KMS-11 (cell line): ENCODE measurements at regions not wholly inside any gene's neighbourhood (a gene's known extent, or its start where the extent isn't known, plus 50 kb on each side); places are given as distances from the start of the nearest gene placed in this dataset.

Experiments used
- H2AFZ ChIP-seq: fragments of 200-600 bp; sonication (generic); 2 replicates; pipeline ENCODE4 v1.6.1; 2016; ENCODE audit warnings: antibody characterized with exemption, mixed run types, low read depth
- H3K27ac ChIP-seq: fragments of 200-600 bp; sonication (generic); 2 replicates; pipeline ENCODE4 v1.6.1; 2016; ENCODE audit warnings: mild to moderate bottlenecking, mixed run types
- H3K27me3 ChIP-seq: fragments of 200-600 bp; sonication (generic); 2 replicates; pipeline ENCODE4 v1.6.1; 2017; ENCODE audit warnings: mild to moderate bottlenecking, low read depth, mixed run types, moderate library complexity; ENCODE audit not compliant: insufficient read depth
- H3K36me3 ChIP-seq: fragments of 200-600 bp; sonication (generic); 2 replicates; pipeline ENCODE4 v1.6.1; 2017; ENCODE audit warnings: mild to moderate bottlenecking, mixed run types; ENCODE audit not compliant: insufficient read depth
- H3K4me1 ChIP-seq: fragments of 200-600 bp; sonication (generic); 2 replicates; pipeline ENCODE4 v1.6.1; 2016; ENCODE audit warnings: mild to moderate bottlenecking, low read depth, mixed run types; ENCODE audit not compliant: poor library complexity, severe bottlenecking
- H3K4me2 ChIP-seq: fragments of 200-600 bp; sonication (generic); 2 replicates; pipeline ENCODE4 v1.7.0; 2016; ENCODE audit warnings: mild to moderate bottlenecking, mixed run types
- H3K4me3 ChIP-seq: fragments of 200-600 bp; sonication (generic); IDR thresholded peaks from 2 replicates; pipeline ENCODE4 v1.6.1; 2017; ENCODE audit warnings: low read depth, low read length, mixed read lengths; ENCODE audit not compliant: insufficient read depth
- H3K79me2 ChIP-seq: fragments of 200-600 bp; sonication (generic); 2 replicates; pipeline ENCODE4 v1.6.1; 2016; ENCODE audit warnings: low read depth, mixed run types; ENCODE audit not compliant: insufficient read depth
- H3K9ac ChIP-seq: fragments of 200-600 bp; sonication (generic); 2 replicates; pipeline ENCODE4 v1.6.1; 2016; ENCODE audit warnings: mild to moderate bottlenecking, mixed run types
- H4K20me1 ChIP-seq: fragments of 200-600 bp; sonication (generic); 2 replicates; pipeline ENCODE4 v1.6.1; 2016; ENCODE audit warnings: mild to moderate bottlenecking, mixed run types; ENCODE audit not compliant: insufficient read depth
- CTCF ChIP-seq: fragments of 200-600 bp; sonication (generic); conservative IDR thresholded peaks from 2 replicates; pipeline ENCODE4 v1.6.1; 2017; ENCODE audit warnings: low read depth, mild to moderate bottlenecking, antibody characterized with exemption, low read length, moderate library complexity, mixed read lengths

- no peak overlapping the region for H3K4me2 ChIP-seq
- H3K36me3 ChIP-seq = no peaks in the 10 kb centered on the region
- H3K27me3 ChIP-seq = no peaks in the 10 kb centered on the region
- no peak overlapping the region for H2AFZ ChIP-seq
- no peaks in the 10 kb centered on the region for H4K20me1 ChIP-seq
- no peak overlapping the region for H3K27ac ChIP-seq
- no peak overlapping the region for H3K4me3 ChIP-seq
- H3K9ac ChIP-seq = no peak overlapping the region
- H3K4me1 ChIP-seq = no peaks in the 10 kb centered on the region
- no peaks in the 10 kb centered on the region for H3K79me2 ChIP-seq
- TF ChIP-seq CTCF = no peak
These were observed 1041.5 kb upstream of the MANEA start for GRCh38 chr6:94535798-94536197.

GRCh38 chr6:94511502-94512088, 1065.7 kb upstream of the MANEA start:
- no peak for TF ChIP-seq CTCF
- Histone ChIP-seq H4K20me1 (no peaks in the 10 kb centered on the region), H3K36me3 (no peaks in the 10 kb centered on the region), H3K27me3 (no peaks in the 10 kb centered on the region), H3K27ac (no peak overlapping the region), H3K9ac (no peak overlapping the region), H3K4me2 (no peak overlapping the region), H3K79me2 (no peaks in the 10 kb centered on the region), H3K4me1 (no peaks in the 10 kb centered on the region), H3K4me3 (no peak overlapping the region), H2AFZ (no peak overlapping the region)

GRCh38 chr6:94510877-94511276, 1066.5 kb upstream of the MANEA start:
- no peak overlapping the region for H3K4me3 ChIP-seq
- H3K4me2 ChIP-seq = no peak overlapping the region
- no peak overlapping the region for H2AFZ ChIP-seq
- H4K20me1 ChIP-seq = no peaks in the 10 kb centered on the region
- H3K79me2 ChIP-seq = no peaks in the 10 kb centered on the region
- H3K27ac ChIP-seq = no peak overlapping the region
- TF ChIP-seq CTCF = no peak
- H3K4me1 ChIP-seq = no peaks in the 10 kb centered on the region
- no peak overlapping the region for H3K9ac ChIP-seq
- no peaks in the 10 kb centered on the region for H3K27me3 ChIP-seq
- H3K36me3 ChIP-seq = no peaks in the 10 kb centered on the region

- no peak for TF ChIP-seq CTCF
- no peaks in the 10 kb centered on the region for H3K27me3 ChIP-seq
- no peak overlapping the region for H3K9ac ChIP-seq
- H3K4me2 ChIP-seq = no peak overlapping the region
- H2AFZ ChIP-seq = no peak overlapping the region
- no peaks in the 10 kb centered on the region for H3K4me1 ChIP-seq
- H3K4me3 ChIP-seq = no peak overlapping the region
- no peaks in the 10 kb centered on the region for H3K36me3 ChIP-seq
- H3K27ac ChIP-seq = no peak overlapping the region
- no peaks in the 10 kb centered on the region for H4K20me1 ChIP-seq
- no peaks in the 10 kb centered on the region for H3K79me2 ChIP-seq
These were observed 1075.8 kb upstream of the MANEA start for GRCh38 chr6:94501516-94501915.

GRCh38 chr6:94498099-94498498, 1078.7 kb upstream of the EPHA7 start:
- TF ChIP-seq CTCF = no peak
- no peaks in the 10 kb centered on the region for H3K4me1 ChIP-seq
- H3K4me3 ChIP-seq = no peak overlapping the region
- H3K79me2 ChIP-seq = no peaks in the 10 kb centered on the region
- no peak overlapping the region for H2AFZ ChIP-seq
- no peak overlapping the region for H3K9ac ChIP-seq
- H4K20me1 ChIP-seq = no peaks in the 10 kb centered on the region
- H3K4me2 ChIP-seq = no peak overlapping the region
- H3K27me3 ChIP-seq = no peaks in the 10 kb centered on the region
- no peaks in the 10 kb centered on the region for H3K36me3 ChIP-seq
- H3K27ac ChIP-seq = no peak overlapping the region
